OCI-M1 (cell line): ENCODE measurements at regions not wholly inside any gene's neighbourhood (a gene's known extent, or its start where the extent isn't known, plus 50 kb on each side); places are given as distances from the start of the nearest gene placed in this dataset.
A peak's percentile ranks its signal among the peaks of the same experiment; 100 is the strongest.
"Not testable (repeated sequence)": the region's sequence is repeated elsewhere in the genome, so short reads cannot be mapped to it uniquely, and the experiment has no call there.

Experiments
- DNase-seq: peaks from one replicate; lab custom pipeline; 2025; lab: John Stamatoyannopoulos, UW

- DNase-seq, result no peak
Measured at GRCh38 chr2:57296795-57297517, 749.6 kb upstream of the VRK2 start.

GRCh38 chr2:57313678-57314077 is 732.9 kb upstream of the VRK2 start:
- DNase-seq, result no peak

DNA sequence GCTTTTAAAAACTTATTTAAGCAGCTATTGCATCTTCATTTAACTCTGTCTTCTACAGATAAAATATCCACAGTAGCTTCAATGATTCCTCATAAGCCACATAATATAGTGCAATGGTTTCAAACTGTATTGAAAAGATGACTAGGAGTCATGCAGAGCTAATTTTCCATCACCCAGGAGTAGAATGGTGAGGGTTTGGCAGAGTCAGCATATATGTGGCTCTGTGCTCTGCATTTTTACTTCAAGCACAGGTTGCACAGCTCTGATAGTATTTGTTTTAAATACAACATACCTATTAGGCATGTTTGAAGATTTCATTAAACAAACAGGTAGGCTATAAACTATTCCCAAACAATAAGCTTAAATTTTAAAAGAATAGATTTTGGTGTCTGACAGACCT is 731.9 kb upstream of the VRK2 start:
- no peak for DNase-seq

DNA sequence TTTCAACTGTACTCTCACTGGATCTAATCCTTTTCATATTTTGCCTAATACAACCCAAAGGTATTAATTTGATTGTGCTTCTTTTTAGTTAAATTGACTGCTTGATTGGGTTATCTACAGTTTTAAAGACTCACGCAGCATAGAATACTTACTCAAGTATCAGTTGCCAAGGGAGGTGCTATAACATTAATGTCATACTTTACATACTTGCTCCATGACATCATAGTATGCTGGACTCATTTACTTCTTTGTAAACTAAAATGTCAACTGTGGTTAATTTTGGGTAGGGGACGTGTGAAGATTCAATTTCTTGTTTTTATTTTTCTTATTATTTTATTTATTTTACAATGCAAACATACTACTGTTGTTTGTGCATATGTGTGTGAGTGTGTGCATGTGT is 716.2 kb upstream of the VRK2 start:
- DNase-seq, result no peak

- no peak for DNase-seq
Measured at GRCh38 chr2:57333221-57333620, 713.4 kb upstream of the VRK2 start.

DNA sequence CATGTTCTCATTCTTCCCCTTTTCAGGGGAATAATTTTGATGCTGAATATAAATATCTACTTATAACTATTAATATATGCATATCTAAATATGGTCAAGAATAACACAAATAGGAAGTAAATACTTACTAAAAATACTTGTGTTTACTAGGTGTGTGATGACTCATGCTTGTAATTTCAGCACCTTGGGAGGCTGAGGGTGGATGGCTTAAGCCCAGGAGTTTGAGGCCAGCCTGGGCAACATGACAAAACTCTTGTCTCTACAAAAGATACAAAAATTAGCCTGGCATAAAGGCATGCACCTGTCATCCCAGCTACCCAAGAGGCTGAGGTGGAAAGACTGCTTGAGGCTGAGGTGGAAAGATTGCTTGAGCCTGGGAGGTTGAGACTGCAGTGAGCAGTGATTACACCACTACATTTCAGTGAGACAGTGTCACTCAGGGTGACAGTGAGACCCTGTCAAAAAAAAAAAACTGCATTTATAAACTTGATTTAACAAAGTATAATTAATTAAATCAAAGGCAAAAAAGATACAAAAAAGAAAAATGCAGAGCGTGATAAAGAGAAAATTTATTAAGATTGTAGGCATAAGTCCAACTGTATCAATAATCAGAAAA is 703.1 kb upstream of the VRK2 start:
- DNase-seq, result no peak

GRCh38 chr2:57368190-57368589 is 678.4 kb upstream of the VRK2 start:
- no peak for DNase-seq

DNA sequence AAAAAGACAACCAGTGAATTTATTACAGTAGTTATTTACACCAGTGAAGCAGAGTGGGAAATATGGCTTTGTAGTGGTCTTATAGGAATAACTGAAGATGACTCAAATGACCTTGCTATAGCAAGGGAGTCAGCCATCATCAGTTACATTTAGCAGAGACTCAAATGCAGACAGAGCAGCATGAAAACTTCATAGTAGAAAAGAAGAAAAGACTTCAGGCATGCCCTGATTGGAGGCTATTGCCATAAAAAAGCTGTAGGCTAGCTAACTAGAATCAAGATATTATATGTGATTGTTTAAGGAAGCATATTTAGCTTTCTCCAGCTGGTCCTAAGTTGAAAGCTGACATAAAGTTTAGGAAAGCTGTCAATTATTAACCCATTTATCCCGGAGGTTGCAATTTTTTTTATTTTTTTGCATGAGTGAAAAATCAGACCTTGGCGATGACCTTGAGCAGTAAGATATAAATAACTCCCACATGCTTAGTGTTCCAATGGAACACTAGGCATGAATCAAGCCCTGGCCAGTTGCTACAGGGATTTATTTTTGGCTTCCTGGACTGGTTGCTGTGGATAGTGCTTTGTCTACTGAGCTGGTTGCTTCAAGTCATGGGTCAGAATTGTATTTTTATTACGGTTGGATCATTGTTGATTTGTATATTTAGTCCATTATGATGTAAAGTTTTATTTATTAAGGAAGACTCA is 675.6 kb upstream of the VRK2 start:
- no peak for DNase-seq

DNA sequence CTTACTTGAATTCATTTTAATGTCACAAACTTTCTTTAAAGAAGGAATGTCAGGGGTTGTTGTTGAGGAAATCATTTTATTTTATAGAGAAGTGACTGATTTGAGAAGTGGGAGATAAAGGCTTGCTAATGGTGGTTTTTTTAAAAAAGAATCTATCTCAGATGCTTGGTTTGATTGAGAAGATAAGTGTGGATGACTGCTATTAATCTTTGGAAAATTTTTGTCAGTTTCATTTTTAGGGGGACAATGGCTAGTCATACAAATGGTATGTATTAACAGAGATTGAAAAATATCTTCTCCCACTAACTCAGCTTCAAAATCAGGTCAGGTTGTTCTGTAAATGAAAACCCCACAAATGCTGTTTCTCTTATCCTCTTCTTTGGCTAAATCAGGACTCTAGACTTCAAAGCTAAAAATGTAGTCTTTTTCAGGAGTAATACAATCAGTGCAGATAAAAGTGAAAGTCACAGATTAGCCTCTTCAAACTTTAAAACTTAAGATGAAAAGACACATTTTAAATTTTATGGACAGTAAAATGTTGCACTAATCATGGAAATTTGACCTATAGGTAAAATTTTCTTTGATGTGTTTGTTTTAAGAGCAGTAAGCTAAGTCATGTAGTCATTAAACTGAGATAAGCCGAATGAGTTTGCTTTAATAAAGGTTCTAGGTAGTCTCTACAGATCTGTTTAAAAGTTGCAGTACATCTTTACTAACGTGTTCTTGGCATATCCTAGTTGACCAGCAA is 674.2 kb upstream of the VRK2 start:
- DNase-seq, result no peak

GRCh38 chr2:57373530-57373929 is 673.1 kb upstream of the VRK2 start:
- no peak for DNase-seq

DNA sequence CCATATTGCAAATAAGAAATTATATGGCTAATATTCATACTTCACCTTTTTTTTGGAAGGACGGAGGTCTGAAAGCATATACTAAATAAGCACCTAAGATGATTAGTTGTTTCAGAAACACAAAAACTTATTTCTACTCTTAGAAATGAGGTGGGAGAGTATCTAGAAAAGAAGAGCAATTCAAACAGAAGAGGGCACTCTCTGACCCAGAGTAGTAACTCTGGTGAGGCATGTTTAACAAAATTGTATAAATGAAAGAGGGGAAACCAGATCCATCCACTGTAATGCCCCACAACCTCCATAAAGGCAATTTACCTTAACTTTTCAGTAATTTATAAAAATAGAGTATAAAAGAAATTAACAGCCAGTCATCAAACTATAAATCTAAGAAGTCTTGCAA is 669.6 kb upstream of the VRK2 start:
- peak; percentile 53 for DNase-seq

DNA sequence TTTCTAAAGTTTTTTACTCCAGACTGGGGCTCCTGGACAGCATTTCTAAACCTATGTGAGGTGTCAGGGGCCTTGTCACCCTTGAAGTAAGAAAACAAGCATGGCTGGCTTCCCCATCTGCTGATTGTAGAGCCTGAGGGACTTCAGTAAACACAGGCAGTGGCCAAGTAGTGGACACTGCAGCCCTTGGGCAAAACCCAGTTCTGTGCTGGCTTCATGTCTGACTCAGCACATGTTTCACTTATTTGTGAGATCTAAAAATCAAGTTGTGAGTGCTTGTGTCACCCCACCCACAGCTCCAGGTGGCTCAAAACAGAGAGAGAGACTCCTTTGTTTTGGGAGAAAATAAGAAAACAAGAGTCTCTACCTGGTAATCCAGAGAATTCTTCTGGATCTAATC is 660.3 kb upstream of the VRK2 start:
- DNase-seq, result no peak

- DNase-seq, result peak; percentile 60
Measured at GRCh38 chr2:57396355-57397098, 650.1 kb upstream of the VRK2 start.

DNA sequence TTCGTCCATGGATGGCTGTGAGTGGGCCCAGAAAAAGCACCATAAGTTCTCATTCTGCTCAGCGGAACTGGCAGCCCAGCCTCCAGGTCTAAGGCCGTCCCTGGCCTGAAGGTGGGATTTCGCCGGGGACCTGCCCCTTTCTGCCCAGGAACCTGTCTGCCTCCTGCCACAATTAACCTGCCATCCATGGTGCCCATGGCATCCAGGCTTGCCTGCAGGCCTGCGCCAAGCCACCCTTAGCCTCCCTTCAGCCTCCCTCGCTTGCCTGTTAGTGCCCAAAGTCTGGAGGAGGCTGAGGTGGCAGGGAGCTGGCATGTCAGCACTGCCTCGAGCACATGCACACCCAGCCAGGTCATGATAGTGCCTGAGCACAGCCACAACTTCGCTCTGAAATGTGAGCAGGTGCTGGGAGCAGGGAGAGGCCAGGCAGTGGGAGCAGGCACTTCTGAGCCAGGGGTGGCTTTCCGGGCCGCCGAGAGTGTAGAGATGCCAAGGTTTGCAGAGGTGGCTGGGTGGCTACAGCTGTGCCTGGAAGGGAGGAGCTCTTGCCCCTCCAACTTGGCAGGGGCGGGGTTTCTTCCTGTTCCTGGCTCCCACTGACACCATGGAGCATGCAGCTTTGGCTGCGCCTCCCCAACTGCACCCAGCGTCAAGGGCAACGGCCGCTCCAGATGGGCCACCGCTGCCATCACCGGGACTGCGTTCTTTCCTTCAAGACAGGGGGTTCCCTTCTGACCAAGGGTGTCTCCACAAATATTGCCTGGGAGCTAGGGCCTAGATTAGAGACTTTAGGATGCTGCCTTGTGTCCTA is 648.9 kb upstream of the VRK2 start:
- DNase-seq, result no peak

DNA sequence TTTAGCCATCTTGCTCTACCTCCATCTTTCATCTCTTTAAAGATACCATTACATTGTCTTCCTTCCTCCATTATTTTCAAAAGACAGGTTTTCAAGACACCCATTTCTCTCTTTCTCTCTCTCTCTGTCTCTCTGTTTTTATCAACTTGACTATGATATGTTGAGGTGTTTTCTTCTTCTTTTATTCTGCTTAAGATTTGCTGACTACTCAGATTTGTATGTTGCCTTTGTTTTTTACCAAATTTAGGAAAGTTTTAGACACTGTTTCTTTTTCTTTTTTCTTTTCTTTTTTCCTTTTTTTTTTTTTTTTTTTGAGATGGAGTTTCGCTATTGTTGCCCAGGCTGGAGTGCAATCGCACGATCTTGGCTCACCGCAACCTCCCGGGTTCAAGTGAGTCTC is 647.5 kb upstream of the VRK2 start:
- no peak for DNase-seq

DNA sequence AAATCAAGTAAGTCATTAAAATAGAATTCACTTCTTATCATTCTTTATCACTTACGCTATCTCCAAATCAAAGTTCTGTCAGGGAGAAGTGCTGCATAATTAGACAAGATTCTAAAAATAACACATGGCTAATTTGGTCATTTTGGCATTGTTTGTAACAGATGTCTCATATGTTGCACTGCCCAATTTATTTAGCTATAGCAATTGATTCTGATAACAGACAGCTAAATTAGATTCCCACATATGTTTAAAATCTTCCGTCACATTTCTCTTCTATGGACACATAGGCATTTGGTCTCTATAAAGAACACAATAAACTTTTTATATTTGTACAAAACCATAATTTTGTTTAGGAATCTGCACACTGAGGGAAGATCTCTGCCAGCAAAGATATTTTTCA is 644.5 kb upstream of the VRK2 start:
- DNase-seq, result no peak

DNA sequence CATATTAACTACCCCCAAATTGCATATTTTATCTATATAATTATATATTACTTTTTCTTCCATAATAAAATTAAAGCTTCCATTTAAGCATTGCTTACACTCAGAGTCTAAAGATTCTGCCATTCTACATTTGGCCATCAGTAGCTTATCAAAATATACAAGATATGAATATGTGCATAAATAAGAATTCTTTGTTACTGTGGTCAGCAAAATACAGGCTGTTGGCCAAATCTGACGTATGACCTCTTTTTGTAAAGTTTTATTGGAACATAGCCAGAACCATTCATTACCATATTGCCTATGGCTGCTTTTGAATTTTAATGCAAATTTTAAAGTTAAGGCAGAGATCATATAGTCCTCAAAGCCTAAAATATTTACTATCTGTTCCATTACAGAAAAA is 643.9 kb upstream of the VRK2 start:
- no peak for DNase-seq

GRCh38 chr2:57407772-57408201 is 638.8 kb upstream of the VRK2 start:
- DNase-seq, result no peak

GRCh38 chr2:57408587-57408986 is 638.0 kb upstream of the VRK2 start:
- no peak for DNase-seq

- DNase-seq, result no peak
Measured at GRCh38 chr2:57417007-57417406, 629.6 kb upstream of the VRK2 start.

DNA sequence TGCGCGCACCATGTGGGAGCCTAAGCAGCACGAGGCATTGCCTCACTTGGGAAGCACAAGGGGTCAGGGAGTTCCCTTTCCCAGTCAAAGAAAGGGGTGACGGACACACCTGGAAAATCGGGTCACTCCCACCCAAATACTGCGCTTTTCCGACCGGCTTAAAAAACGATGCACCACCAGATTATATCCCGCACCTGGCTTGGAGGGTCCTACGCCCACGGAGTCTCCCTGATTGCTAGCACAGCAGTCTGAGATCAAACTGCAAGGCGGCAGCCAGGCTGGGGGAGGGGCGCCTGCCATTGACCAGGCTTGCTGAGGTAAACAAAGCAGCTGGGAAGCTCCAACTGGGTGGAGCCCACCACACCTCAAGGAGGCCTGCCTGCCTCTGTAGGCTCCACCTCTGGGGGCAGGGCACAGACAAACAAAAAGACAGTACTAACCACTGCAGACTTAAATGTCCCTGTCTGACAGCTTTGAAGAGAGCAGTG is 627.7 kb upstream of the VRK2 start:
- not testable (repeated sequence) for DNase-seq
